GM19023 (cell line): ENCODE measurements at regions not wholly inside any gene's neighbourhood (a gene's known extent, or its start where the extent isn't known, plus 50 kb on each side); places are given as distances from the start of the nearest gene placed in this dataset.

Source experiments
- ATAC-seq: cut with Tn5 transposase; IDR thresholded peaks from one replicate; pipeline ENCODE4 v1.9.1; 2021; ENCODE audit warnings: mild to moderate bottlenecking, moderate library complexity; ENCODE audit not compliant: unreplicated experiment

DNA sequence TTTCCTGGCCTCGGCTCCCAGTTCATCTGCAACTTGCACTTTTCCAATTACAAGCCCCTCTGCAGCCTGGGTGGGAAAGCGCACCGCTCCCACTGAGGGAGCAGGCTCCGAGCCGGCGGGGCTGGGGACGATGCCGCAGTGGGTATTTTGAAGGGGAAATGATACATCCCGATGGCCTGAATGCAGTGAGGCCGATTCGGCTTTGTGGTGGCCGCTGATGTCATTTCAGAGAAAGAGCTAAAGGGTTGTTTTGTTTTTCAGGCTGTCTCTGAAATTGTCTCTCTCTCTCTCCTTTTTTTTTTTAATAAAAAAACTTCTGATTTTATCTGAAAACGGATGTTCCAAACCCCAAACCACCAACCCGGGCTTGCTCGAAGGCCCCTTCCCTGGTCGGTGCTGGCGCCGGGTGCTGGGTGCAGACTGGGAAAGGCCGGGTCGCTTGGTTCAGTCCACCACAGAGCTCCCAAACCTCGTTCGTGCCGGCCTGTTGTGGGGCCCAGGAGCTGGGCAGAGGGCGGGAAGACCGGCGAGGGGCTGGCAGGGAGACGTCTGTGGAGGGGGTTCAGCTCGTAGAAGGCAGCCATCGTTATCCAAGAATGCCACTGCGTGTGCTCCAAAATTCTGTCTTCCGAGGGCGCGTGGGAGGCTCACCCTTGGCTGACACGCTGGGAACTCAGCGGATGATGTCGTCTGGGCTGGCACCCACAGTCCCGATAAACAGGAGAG is 102.8 kb downstream of the FOXL1 start:
- ATAC-seq: no peak

DNA sequence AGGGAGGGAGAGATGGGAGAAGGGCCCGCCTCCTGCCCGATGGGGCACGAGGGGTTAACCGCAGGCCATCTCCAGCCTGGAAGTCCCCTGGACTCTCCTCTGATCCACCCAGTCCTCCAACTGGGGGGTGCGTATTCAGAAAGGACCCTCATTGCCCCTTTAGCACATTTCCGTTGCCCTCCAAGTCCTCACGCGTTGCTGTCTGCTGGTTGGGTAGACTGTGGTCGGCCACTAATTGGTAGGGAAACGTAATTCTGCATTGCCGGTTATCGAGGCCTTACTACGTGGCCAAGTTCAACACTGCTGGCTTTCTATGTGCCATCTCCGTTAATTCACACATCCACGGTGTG is 103.4 kb downstream of the FOXL1 start:
- no peak for ATAC-seq

DNA sequence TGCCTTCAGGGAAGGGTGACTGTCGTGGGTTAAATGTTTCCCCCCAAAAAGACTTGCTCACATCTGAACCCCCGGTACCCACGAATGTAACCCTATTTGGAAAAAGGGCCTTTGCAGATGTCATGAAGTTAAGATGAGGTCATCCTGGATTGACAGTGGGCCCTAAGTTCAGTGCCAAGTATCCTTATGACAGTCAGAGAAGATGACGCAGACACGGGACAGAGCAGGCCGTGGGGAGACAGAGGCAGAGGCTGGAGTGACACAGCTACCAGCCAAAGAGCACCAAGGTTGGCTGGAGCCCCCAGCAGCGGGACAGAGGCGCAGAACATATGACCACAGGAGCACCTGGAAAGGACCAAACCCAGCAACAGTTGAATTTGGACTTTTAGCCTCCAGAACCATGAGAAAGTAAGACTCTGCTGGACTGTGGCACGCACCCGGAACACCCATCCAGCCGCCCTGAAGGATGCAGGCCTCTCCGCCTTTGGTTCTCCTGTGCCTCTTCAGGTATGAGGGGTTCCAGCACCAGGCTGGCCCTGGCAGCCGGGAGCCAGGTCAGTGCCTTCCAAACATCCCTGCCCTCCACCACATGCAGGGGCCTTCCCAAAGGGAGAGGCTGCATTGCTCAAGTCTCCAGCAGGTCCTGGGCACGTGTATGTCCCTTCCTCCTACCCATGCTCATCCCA is 104.0 kb downstream of the FOXL1 start:
- no peak for ATAC-seq

DNA sequence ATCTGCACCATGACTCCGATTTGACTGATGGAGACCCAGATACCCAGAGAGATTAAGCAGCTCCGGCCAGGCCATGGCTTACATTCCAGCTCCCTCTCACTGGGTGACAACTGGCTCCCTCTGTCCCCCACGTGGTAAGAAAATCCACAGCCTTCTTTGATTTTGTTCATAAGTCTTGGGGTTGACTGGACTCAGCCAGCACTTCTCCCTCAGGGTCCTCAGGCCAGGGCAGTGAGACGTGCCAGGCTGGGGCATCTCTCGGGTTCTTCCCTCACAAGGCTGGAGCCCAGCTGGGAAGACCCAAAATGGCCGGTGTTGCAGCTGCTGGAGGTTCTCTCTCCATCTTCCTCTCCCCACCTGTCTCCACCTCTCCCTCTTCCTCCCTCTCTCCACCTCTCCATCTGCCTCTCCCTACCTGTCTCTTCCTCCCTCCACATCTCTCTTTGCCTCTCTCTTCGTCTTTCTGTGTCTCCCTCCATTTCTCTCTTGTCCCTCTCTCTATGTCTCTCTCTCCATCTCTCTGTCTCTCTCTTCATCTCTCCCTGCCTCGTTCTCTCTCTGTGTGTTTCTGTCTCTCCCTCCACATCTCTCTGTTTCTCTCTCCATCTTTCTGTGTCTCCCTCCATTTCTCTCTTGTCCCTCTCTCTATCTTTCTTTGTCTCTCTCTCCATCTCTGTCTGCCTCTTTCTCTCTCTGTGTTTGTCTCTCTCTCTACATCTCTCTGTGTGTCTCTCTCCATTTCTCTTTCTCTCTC is 105.3 kb downstream of the FOXL1 start:
- ATAC-seq: no peak

DNA sequence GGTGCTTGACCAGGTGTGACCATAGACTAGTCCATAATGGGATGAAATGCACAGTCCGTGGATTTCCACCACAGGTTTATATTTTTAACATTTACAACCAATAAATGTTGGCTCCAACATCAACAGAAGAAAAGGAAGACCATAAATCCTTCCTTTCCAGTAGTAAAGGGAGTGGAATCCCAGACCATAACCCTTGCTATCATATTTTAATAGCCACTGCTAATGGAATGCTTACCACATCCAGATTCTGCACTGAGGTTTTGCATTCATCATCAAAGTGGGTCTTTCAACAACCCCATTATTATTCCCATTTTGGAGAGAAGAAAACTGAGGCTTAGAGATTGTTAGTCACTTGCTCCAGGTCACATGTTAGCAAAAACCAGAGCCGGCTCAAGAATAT is 106.7 kb downstream of the FOXL1 start:
- ATAC-seq: no peak

DNA sequence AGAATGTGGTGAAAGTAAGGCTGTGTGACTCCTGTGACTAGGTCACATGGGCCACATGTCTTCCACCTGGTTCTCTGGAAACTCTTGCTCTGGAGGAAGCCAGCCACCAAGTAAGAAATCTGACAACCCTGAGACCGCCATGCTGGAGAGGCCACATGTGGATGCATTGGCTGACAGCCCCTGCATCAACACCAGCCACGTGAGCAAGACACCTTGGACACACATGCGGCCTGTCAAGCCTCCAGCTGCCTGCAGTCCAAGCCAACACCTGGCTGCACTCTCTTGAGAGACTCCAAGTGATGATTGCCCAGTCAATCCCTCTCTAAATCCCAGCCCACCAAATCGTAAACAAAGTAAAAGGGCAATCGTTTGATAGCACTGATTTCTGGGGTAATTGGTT is 112.6 kb downstream of the FOXL1 start:
- ATAC-seq: no peak

DNA sequence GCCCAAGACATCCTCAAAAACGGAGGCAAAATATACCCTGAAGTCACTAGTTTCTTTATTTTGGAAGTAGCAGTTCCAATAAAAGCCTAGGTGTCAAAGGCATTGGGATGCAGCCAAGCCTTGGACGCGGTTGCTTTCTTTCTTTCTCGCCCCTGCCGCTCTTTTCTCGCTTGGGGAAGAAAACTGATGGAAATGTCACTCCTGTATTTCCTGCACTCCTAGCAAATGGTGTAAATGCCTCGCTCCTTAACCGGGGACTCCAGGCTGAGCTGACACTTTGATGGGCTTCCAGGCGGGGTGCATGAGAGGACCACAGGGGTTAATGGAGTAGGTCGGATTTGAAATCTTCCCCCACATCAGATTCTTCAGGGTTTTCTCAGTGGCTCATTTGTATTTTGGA is 114.1 kb downstream of the FOXL1 start:
- no peak for ATAC-seq

DNA sequence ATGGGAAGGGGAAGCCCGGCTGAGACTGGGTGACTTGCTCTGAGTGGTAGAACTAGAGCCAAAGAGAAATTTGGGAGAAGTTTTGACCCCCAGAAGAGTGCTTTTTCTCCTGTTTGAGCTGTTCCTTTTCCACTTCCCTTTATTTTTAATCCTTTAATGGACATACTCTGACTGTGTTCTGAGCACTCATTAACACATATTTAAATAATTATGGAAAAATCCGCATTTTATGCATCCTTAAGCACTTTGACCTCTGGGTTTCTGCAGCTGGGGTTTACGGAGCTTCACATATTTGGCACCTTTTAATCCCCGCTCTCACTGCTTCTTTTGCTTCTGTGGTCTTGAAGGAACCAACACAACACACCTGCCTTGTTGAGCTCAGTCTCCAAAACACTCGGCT is 114.7 kb downstream of the FOXL1 start:
- no peak for ATAC-seq

DNA sequence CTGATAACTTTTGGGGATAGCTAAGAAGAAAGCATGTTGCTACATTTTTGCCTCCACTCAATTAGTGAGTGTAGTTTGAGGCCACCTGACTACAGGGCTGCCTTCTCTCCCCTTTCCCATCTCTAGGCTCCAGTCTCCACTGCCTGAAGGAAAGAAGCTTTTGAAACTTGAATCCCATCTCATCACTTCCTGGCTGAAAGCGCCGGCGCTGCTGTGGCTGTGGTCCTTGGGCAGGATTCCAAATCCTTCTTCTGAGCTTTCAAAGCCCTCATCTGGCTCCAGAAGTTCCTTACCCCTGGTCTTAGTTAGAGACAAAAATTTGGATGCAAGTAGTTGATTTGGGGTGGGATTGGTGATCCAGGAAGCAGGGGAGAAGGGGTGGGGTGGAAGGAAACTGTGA is 119.4 kb downstream of the FOXL1 start:
- no peak for ATAC-seq

DNA sequence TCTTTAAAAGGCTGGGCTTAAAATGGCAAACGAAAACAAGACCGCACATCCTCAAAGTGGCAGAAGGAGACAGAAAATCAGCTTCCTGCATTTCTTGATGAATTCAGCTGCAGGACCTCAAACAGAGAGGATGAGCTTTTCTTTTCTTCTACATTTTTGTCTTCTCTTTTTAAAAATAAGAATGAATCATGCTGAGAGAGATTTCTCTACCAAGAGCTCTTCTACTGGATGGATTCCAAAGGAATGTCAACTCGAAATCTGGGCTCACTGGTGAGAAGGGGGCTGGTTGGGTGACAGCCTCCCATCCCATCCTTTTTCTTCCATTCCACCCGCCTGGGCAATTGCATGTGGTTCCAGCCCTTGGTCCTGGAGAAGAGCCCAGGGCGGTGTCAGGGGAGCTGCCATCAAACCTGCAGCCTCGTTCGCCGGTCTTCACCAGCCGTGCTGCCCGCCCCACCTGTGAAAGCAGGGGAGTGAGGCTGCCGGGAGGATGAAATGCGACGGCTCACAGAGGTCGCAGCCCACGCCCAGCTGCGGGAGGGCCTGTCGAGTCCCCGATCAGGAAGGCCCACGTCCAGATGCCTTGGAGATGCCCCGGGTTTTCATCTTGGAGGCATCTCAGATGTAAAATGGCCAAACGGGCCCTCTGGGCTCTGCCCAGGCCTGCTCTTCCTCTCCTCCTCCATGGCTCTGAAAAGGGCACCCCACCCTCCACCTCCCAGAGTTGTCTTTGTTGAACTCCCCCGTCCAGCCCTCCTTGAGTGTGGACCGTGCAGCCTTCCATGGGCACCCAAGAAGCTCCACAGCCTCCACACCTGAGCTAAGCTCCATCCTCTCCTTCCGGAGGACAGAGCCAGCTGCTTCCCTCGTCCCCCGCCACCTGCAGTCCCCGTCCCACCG is 121.9 kb downstream of the FOXL1 start:
- no peak for ATAC-seq

DNA sequence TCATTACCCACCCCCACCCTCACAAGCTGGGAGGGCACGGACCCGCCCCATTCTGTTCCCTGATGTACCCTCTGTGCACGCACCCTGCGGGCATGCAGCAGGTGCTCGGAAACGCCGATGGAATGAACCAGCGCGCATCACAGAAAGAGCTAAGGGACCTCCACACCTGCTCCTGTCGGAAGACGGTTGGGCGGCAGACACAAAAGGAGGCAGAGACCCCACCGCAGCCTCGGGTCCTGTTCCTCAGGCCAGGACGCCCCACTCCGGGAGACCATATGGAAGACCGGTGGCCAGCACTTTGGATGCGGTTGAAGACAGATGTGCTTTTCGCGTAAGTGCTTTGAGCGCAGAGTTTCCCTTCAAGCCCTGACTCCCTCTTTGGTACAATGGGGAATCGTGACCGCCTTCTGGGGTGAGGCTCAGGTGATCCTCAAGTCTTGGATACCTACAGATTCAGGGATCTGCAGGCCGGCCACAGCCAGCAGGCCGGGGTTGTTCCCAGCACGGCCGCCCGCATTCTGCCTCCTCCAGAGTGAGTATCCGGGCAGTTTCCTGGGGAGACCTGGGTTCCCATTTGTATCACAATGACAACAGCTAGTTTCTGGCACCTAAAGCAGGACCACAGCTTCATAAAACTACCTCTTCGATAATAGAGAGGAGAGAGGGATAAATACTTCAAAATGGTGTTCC is 123.1 kb downstream of the FOXL1 start:
- no peak for ATAC-seq

DNA sequence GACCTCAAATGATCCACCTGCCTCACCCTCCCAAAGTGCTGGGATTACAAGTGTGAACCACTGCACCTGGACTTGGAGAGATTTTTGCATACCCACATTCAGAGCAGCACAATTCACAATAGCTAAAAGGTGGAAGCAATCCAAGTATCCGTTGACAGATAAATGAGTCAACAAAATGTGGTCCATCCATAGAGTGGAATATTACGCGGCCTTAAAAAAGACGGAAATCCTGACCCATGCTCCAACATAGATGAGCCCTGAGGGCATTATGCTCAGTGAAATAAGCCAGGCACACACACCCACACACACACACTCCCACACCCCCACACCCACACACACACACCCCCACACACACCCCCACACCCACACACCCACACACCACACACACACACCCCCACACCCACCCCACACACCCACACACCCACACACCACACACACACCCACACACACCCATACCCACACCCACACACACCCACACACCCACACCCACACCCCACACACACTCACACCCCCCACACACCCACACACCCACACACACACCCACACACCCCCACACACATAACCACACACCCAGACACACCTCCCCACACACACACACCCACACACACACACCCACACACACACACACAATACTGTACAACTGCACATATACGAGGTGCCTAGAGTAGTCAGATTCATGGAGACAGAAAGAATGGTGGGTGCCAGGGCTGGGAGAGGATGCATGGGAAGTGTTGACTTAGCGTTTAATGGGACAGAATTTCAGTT is 124.7 kb downstream of the FOXL1 start:
- ATAC-seq: no peak

DNA sequence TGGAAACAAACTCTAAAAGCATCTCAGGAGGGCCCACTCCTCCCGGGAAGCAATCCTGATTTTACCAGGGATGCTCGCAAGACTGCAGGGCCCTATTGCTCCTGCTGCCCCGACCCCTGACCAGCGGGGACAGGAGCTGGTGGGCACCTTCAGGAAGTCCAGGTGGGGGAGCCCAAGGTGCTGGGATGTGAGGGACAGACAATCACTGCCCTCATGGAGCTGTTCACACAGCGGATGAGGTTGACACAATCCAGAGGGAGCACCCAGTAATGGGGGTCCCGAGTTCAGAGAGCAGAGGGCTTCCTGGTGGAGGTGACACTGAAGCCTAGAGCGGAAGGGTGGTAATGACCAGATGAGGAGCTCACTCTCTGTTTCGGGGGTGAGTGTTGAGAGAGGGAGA is 126.2 kb downstream of the FOXL1 start:
- ATAC-seq: no peak

DNA sequence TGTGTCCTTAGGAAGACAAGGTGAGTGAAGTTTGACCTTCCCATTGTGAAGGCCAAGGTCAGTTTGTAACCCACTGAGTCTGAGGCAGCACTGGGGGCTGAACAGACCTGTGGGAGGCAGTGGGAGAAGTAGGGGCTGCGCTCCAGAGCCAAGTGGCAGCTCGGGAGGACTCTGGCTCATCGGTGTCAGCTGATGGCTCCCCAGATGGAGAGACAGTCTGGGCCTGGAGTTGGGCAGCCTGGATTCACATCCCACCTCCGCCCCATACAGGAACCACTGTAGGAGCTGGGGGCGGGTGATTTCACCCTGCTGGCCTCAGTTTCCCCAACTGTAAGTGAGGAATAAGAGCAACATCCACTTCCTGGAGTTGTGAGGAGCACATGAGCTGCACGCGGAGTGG is 128.4 kb downstream of the FOXL1 start:
- ATAC-seq: no peak

DNA sequence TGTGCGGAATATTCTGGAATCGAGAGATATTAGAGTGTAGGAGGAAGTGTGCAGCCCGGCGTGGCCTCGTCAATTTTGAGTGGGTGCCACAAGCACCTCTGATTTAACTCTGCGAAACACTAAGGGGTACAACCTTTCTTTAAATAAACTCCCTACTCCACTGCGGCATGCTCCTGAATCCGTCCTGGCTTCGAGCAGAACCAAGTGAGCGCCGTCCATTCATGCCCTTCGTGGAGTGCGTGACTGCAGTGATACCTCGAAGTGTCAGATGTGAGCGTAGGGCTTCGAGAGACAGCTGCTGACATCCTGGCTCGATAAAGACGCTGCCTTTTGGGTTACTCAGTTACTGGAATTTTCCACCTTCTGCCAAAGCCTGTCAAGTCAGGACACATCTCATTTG is 128.8 kb downstream of the FOXL1 start:
- ATAC-seq: no peak

DNA sequence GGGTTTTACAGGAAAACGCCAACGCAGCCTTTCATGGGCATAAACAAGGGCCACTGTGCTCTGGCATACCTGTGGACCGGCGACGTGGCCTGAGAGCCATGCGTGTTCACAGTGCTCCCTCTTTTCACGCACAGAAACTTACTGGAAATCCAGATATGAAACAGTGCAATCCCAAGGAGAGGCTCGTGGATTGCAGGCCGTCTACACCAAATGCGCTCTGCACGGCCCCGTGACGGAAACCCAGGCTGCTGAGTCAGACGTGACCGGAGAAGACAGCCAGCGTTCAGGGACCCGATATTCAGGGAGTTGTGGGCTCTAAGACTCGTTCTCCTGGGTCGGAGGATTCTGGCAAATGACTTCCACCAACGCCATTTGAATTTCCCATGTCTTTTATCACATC is 129.2 kb downstream of the FOXL1 start:
- ATAC-seq: no peak

DNA sequence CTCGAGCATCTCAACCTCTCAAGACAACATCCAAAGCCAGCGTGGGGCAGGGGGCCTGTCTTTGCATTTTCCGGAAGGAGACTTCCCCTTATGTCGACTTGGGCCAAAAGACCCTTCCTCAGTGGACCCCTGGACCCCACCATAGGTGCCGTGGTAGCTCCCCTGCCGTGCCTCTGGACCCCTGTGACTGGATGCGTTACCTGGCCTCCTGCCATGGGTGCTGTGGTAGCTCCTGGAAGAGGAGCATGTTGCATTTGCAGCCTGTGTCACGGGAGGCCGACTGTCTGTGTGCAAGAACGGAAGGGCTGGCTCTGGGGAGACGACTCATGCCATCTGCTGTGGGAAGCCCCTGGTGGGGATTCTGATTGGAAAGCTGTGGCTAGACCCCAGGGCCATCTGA is 130.1 kb downstream of the FOXL1 start:
- ATAC-seq: no peak

DNA sequence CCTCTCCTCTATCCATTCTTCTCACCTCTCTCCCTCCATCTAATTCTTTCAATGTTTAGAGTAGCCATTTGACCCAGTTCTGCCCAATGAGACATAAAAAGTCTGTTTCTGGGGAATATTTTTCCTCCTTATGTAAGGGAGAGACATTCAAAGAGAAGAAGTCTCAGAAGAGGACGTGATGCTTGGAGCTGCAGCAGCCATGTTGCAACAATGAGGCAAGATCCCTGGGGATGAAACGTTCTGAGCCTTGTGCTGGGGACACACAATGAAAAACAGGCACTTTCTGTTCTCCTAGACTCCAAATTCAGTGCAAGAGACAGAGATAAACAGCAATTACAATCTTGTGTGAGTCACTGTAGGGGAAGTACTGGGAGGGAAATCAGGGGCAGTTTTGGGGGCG is 130.8 kb downstream of the FOXL1 start:
- ATAC-seq: no peak

DNA sequence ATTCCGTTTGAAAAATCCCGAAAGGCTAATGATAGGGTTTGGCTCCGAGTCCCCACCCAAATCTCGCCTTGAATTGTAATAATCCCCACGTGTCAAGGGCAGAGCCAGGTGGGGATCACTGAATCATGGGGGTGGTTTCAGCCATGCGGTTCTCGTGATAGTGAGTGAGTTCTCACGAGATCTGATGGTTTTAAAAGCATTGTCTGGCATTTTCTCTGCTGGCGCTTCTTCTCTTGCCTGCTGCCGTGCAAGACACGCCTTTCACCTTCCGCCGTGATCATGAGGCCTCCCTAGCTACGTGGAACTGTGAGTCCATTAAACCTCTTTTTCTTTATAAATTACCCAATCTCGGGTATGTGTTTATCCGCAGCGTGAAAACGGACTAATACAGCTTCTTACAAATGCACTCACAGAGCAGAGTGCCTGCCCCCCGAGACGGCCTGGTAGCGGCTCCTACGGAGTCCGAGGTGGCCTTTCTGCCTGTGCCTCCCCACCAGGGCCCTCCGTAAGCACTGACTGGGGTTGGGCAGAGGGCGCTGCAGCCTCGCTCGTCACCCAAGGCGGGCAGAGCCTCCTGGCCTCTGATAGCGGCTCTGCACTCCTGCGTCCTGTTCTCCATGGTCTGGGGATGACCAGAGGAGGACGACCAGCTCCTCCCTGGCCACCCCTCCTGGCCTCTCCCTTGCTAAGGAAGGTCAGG is 131.7 kb downstream of the FOXL1 start:
- no peak for ATAC-seq
